ENCODE measurements at regions not wholly inside any gene's neighbourhood (a gene's known extent, or its start where the extent isn't known, plus 50 kb on each side); places are given as distances from the start of the nearest gene placed in this dataset.

DNA sequence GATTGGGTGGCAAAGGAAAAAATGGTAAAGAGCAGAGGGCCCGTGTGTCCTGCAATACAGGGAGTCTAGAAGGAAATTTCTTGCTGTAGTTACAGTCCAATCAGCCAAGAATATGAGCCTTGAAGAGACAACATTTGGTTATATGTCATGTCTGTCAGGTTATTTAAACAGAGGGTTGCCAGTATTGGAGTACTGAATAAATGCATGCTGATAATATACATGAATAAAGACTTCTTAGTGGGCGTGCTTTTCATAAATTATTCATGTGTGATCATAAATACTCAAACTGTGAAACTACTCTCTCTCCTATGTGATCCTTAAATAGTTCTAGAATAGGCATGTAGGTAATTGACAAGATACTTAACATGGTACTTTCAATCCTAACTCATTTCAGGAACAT, 249.0 kb downstream of the CRPPA start:
- ATAC-seq = no peak
- DNase-seq (ENCODE audit: low spot score) = no peak

DNA sequence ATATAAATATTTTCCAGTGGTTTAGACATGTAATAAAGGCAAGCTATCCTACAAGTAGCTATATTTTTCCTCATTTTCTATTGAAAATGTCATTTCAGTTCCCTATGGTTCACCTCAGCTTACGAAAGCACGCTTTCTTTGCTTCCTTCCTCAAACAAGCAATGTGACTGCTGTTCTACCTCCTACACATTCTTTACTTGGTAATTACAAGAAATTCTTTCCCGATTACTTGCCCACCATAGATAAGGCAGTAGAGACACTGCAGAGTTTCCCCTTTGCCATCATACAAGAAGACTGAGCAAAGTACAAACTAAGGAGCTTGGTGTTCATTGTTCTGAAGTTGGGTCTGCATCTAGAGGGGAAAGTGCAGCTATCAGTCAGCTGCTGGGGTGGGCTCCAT, 249.4 kb downstream of the CRPPA start:
- DNase-seq (ENCODE audit: low spot score) = no peak
- no peak for ATAC-seq

- DNase-seq (ENCODE audit: low spot score) (no peak), ATAC-seq (no peak)
Measured at GRCh38 chr7:16170671-16171070, 250.7 kb downstream of the CRPPA start.

- ATAC-seq (no peak), DNase-seq (ENCODE audit: low spot score) (no peak)
Measured at GRCh38 chr7:16169537-16169936, 251.8 kb downstream of the CRPPA start.

GRCh38 chr7:16167526-16167925, 253.8 kb downstream of the CRPPA start:
- no peak for ATAC-seq

GRCh38 chr7:16144361-16144760, 277.0 kb downstream of the CRPPA start:
- DNase-seq (ENCODE audit: low spot score) = no peak
- no peak for ATAC-seq

More at GRCh38 chr7:16167526-16167925, 253.8 kb downstream of the CRPPA start:
- no peak for DNase-seq (ENCODE audit: low spot score)

DNA sequence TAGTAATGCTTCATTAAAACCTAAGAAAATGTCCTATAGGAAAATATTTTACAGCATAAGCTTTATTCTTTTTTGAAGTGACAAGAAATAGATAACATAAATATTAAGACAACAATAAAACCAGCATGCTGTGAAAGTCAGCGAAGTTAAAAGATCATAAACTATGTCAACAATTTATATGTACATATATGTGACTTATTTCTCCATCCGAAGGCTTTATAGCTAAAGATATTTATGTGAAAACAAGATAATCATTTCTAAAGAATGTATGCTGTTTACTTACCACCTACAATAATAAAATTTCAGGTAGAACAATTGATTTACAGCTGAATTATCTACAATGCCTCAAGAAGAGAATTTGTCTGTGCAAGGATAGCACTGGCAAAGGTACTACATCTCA, 283.4 kb downstream of the CRPPA start:
- DNase-seq (ENCODE audit: low spot score) (no peak), ATAC-seq (no peak)

DNA sequence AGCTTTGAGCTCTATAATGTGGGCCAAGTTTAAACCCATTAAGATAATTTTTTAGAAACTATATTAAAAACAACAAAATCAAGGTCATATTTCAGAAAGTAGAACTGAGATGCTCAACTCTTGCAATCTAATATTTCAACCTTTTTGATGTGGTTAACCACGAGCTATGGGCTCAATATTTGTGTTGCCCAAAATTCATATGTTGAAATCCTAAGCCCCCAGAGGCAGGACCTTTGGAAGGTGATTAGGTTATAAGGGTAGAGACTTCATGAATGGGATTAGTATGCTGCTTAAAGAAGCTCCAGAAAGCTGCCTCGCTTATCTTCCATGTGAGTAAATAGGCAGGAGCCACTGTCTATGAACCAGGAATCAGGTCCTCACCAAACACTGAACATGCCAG, 284.4 kb downstream of the CRPPA start:
- no peak for ATAC-seq
- no peak for DNase-seq (ENCODE audit: low spot score)

- no peak for ATAC-seq
- no peak for DNase-seq (ENCODE audit: low spot score)
Measured at GRCh38 chr7:16135658-16136057, 285.7 kb downstream of the CRPPA start.

- ATAC-seq = no peak
Measured at GRCh38 chr7:16130111-16131110, 290.9 kb downstream of the CRPPA start.

GRCh38 chr7:16129431-16130110, 291.8 kb downstream of the CRPPA start:
- ATAC-seq (no peak), DNase-seq (ENCODE audit: low spot score) (no peak)

More at GRCh38 chr7:16130111-16131110, 290.9 kb downstream of the CRPPA start:
- DNase-seq (ENCODE audit: low spot score) = no peak

- no peak for ATAC-seq
- no peak for DNase-seq (ENCODE audit: low spot score)
Measured at GRCh38 chr7:16123117-16123770, 298.1 kb downstream of the CRPPA start.

GRCh38 chr7:16121876-16122390, 299.4 kb downstream of the CRPPA start:
- ATAC-seq (no peak), DNase-seq (ENCODE audit: low spot score) (no peak)

- no peak for DNase-seq (ENCODE audit: low spot score)
- no peak for ATAC-seq
Measured at GRCh38 chr7:16115374-16115773, 306.0 kb downstream of the CRPPA start.

- peak; percentile 39 for ATAC-seq
- no peak for DNase-seq (ENCODE audit: low spot score)
Measured at GRCh38 chr7:16114633-16115032, 306.7 kb downstream of the CRPPA start.

- ATAC-seq = no peak
- no peak for DNase-seq (ENCODE audit: low spot score)
Measured at GRCh38 chr7:16114071-16114470, 307.3 kb downstream of the CRPPA start.

DNA sequence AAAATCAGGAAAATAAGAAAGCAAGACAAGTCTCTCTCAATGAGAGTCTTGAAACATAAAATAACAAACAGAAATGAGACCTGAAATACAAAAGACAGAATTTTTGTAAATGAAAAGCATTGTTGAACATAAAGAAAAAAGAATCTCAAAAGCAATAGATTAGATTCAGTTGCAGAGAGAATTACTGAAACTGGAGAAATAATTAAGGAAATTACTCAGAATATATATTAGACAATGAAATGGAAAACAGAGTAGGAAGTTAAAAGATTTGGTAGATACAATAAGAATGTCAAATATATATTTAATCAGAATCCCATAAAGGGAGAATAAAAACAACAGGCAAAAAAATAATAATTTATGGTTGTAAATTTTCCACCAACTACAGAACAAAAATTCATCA, 308.3 kb downstream of the CRPPA start:
- DNase-seq (ENCODE audit: low spot score) (no peak), ATAC-seq (no peak)

DNA sequence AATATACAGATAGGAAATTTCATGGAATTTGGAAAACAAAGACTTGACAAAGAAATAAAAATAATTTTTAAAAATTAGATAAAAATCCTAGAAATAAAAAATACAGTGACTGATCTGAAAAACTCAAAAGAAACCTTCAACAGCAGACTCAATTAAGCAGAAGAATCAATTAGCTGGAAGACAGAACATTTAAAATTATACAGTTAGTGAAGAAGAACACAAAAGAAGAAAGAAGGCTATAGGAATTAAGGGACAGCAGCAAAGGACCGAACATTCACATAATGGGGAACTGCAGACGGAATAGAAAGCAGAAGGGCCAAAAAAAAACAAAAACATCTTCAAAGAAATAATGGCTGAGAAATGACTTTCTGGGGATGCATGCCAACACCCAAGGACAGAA, 314.5 kb downstream of the CRPPA start:
- DNase-seq (ENCODE audit: low spot score) = no peak

DNA sequence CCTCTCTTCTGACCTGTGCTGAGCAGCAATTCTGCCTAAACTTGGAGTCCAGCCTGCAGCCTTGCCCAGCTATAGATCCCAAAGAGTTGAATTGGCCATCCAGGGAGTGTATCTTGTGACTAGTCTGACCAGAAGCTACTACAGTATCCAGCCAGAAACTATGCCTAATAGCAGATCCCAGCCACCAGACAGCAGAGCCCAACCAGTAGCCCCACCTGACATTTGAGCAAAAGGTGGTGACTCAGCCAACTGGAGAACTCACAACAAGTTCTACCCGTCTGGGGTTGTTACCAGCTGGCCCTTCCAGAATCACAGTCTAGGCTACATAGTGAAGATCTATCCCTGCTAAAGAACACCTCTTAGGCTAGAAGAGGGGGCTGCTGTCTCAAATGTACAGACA, 315.0 kb downstream of the CRPPA start:
- ATAC-seq = no peak
- no peak for DNase-seq (ENCODE audit: low spot score)

More for the DNA sequence above, 314.5 kb downstream of the CRPPA start:
- no peak for ATAC-seq

GRCh38 chr7:16099302-16099849, 322.0 kb downstream of the CRPPA start:
- ATAC-seq = no peak
- no peak for DNase-seq (ENCODE audit: low spot score)

DNA sequence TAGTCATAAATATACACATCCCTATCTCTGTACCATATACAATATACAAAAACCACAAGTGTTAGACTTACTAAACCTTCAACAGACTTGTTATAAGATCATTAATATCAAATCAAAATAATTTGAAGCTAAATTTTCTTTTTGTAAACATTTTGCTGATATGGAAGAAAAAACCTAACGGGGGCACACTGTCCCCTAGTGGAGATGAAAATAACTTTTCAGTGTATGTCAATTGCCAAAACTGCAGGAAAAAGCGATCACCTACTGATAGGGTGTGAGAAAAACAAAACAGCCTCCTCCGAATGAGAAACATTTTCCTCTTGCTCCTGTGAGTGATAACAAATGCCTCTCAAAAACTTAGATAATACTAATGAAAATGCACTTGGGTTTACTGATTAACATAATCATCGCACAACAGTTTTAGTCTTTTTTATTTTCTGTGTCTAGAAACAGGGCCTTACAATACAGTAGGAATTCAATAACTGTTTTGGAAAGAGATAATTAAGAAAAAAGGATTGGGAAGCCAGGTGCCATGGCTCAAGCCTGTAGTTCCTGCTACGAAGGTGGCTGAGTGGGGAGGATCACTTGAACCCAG, 322.7 kb downstream of the CRPPA start:
- ATAC-seq = peak; percentile 60
- no peak for DNase-seq (ENCODE audit: low spot score)

Data from left lobe of liver (tissue), 2 donors.